Liver (tissue), 8 donors: ENCODE measurements at regions not wholly inside any gene's neighbourhood (a gene's known extent, or its start where the extent isn't known, plus 50 kb on each side); places are given as distances from the start of the nearest gene placed in this dataset.

Source experiments
- DNase-seq: peaks from one replicate; pipeline ENCODE4 v3.0.0-alpha.2; 2017; ENCODE audit warnings: low spot score
- H3K27ac ChIP-seq, 2 donors: one replicate each; pipeline ENCODE4 v1.7.0; 2013; ENCODE audit warnings: inconsistent platforms in 2 of 2, low read length in 2 of 2, control low read depth in 1 of 2, low read depth in 1 of 2, mild to moderate bottlenecking in 1 of 2
- H3K27me3 ChIP-seq, 4 donors: one replicate each; pipeline versions ENCODE4 v1.6.1 to v1.7.0; 2013; ENCODE audit warnings: low read length in 3 of 4, inconsistent platforms in 1 of 4, mild to moderate bottlenecking in 1 of 4, moderate library complexity in 1 of 4; ENCODE audit not compliant: control insufficient read depth in 4 of 4, insufficient read depth in 4 of 4
- H3K36me3 ChIP-seq, 4 donors: one replicate each; pipeline versions ENCODE4 v1.6.1 to v1.7.0; 2013; ENCODE audit warnings: low read length in 3 of 4, mild to moderate bottlenecking in 3 of 4, low read depth in 1 of 4, moderate library complexity in 1 of 4; ENCODE audit not compliant: control insufficient read depth in 4 of 4, insufficient read depth in 3 of 4
- H3K4me1 ChIP-seq, 4 donors: one replicate each; pipeline versions ENCODE4 v1.6.1 to v1.7.0; 2013; ENCODE audit warnings: low read length in 3 of 4, mild to moderate bottlenecking in 3 of 4, moderate library complexity in 1 of 4; ENCODE audit not compliant: control insufficient read depth in 4 of 4, insufficient read depth in 4 of 4
- H3K4me3 ChIP-seq, 3 donors: one replicate each; pipeline versions ENCODE4 v1.6.1 to v1.7.0; 2013; ENCODE audit warnings: low read length in 3 of 3, control low read depth in 1 of 3, low read depth in 1 of 3, mild to moderate bottlenecking in 1 of 3
- H3K9ac ChIP-seq, 2 donors: one replicate each; pipeline ENCODE4 v1.7.0; 2013; ENCODE audit warnings: low read length in 2 of 2, mild to moderate bottlenecking in 2 of 2, moderate library complexity in 2 of 2, control low read depth in 1 of 2, low read depth in 1 of 2
- H3K9me3 ChIP-seq, 4 donors: one replicate each; pipeline versions ENCODE4 v1.6.1 to v1.7.0; 2013; ENCODE audit warnings: low read length in 3 of 4; ENCODE audit not compliant: control insufficient read depth in 4 of 4
- FOXA2 ChIP-seq: IDR thresholded peaks from 2 replicates; pipeline ENCODE4 v1.6.1; 2016; ENCODE audit warnings: antibody characterized with exemption
- JUND ChIP-seq, 2 donors: IDR thresholded peaks; 2 replicates each; pipeline ENCODE4 v1.6.1; 2016; ENCODE audit warnings: antibody characterized with exemption in 2 of 2
- NR2F2 ChIP-seq: IDR thresholded peaks from 2 replicates; pipeline ENCODE4 v1.6.1; 2016; ENCODE audit warnings: antibody characterized with exemption
- RAD21 ChIP-seq, 2 donors: IDR thresholded peaks; 2 replicates each; pipeline ENCODE4 v1.6.1; 2016; ENCODE audit warnings: antibody characterized with exemption in 2 of 2, mild to moderate bottlenecking in 2 of 2
- RXRA ChIP-seq, 2 donors: IDR thresholded peaks; 2 replicates each; pipeline ENCODE4 v1.6.1; 2017 to 2018; ENCODE audit warnings: antibody characterized with exemption in 2 of 2, mild to moderate bottlenecking in 1 of 2
- SP1 ChIP-seq: IDR thresholded peaks from 2 replicates; pipeline ENCODE4 v1.6.1; 2018; ENCODE audit warnings: antibody characterized with exemption, mild to moderate bottlenecking
- TAF1 ChIP-seq: conservative IDR thresholded peaks from 2 replicates; pipeline ENCODE4 v1.6.1; 2016; ENCODE audit warnings: antibody characterized with exemption, mild to moderate bottlenecking
- YY1 ChIP-seq: IDR thresholded peaks from 2 replicates; pipeline ENCODE4 v1.6.1; 2016; ENCODE audit warnings: antibody characterized with exemption, mild to moderate bottlenecking
- WGBS: extraction: QIAGEN DNeasy Blood & Tissue Kit; methylation state at CpG from one replicate; pipeline ENCODE4 v1.1.7; 2013; 5-methylcytosine and 5-hydroxymethylcytosine counted together
- TF ChIP-seq, protein P1 (sequence below): IDR thresholded peaks from 2 replicates; pipeline ENCODE4 v1.6.1; 2016; ENCODE audit warnings: antibody characterized with exemption
- TF ChIP-seq, protein P2 (sequence below): IDR thresholded peaks from 2 replicates; pipeline ENCODE4 v1.6.1; 2016; ENCODE audit warnings: antibody characterized with exemption, mild to moderate bottlenecking
- TF ChIP-seq, protein P3 (sequence below): IDR thresholded peaks from 2 replicates; pipeline ENCODE4 v1.6.1; 2016; ENCODE audit warnings: antibody characterized with exemption
- TF ChIP-seq, protein P4 (sequence below): fragments of 150-350 bp; IDR thresholded peaks from 2 replicates; pipeline ENCODE4 v1.5.1; 2017; ENCODE audit warnings: improper control_type of control experiment, low read depth, low read length; ENCODE audit not compliant: missing input control
- TF ChIP-seq, protein P5 (sequence below): IDR thresholded peaks from 2 replicates; pipeline ENCODE4 v1.6.1; 2016; ENCODE audit warnings: antibody characterized with exemption
- donor health status: healthy.
- donor health status: healthy.
- donor health status: healthy.
- donor health status: healthy.
- donor health status: healthy.

DNA sequence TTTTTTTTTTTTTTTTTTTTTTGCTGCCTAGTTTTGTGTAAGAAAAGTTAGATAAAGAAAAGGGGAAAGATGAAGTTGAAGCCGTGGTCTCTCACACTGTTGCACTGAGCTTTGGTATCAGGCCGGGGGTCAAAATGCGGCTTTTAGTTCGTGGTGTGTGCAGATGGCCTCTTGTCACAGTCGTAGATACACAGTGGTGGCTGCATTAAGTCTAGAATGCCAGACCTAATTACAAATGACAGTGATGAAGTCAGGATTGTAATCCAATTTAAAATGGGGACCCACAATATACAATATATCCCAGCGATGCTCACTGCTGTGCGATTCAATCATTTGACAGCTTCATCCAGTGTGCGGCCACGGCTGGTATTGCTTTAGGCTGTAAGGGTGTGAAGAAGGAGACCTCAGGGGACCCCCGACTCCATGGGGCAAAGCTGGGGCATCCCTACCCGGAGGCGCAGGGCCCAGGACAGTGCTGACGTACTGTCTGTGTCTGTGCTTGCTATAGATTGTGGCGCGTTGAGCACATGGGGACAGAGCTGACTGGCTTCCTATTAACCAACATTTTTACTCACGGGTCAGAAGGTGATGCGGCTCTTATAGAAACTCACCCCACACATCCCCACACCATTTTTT, 210.0 kb upstream of the SOX4 start:
- WGBS: 89% methylated on average over 17 of the region's 17 CpGs
- Histone ChIP-seq H3K4me3 (no peak overlapping the region), H3K36me3 (no peaks in the 10 kb centered on the region), H3K4me1 (no peaks in the 10 kb centered on the region), H3K9ac (no peak overlapping the region), H3K9me3 (no peaks in the 10 kb centered on the region), H3K27ac (no peak overlapping the region), H3K27me3 (no peaks in the 10 kb centered on the region)
- DNase-seq: no peak
- TF ChIP-seq, protein P1, sequence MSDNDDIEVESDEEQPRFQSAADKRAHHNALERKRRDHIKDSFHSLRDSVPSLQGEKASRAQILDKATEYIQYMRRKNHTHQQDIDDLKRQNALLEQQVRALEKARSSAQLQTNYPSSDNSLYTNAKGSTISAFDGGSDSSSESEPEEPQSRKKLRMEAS: no peak
- TF ChIP-seq RAD21 (IDR thresholded peaks at IDR 0.05): no peak

DNA sequence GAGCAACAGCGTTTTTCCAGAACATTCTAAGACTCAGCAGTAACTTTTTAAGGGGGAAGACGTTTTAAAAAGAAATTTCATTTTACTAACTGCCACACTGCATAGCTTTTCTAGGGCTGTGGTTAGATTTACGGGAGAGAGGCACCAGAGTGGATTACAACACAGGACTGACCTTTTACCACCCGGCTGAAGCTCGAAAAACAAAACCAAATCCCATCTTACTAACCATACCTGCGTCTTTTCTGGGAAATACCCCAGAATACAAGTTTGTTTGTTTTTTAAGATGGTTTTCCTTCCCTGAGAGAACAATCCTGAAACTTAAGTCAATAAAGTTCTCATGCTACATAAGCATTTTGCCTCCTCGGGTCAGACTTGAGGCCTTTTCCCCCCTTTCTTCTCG, 209.3 kb upstream of the SOX4 start:
- no peak overlapping the region for H3K27ac ChIP-seq
- 53% methylated on average over 8 of the region's 8 CpGs for WGBS

More for the DNA sequence above, 209.3 kb upstream of the SOX4 start:
- DNase-seq: no peak
- Histone ChIP-seq H3K27me3 (no peaks in the 10 kb centered on the region), H3K4me1 (no peaks in the 10 kb centered on the region), H3K9me3 (no peaks in the 10 kb centered on the region), H3K4me3 (no peak overlapping the region), H3K9ac (no peak overlapping the region), H3K36me3 (no peaks in the 10 kb centered on the region)
- TF ChIP-seq JUND (IDR thresholded peaks at IDR 0.05): no peak
- TF ChIP-seq YY1: no peak
- no peak for TF ChIP-seq TAF1
- TF ChIP-seq FOXA2: no peak
- TF ChIP-seq, protein P2, sequence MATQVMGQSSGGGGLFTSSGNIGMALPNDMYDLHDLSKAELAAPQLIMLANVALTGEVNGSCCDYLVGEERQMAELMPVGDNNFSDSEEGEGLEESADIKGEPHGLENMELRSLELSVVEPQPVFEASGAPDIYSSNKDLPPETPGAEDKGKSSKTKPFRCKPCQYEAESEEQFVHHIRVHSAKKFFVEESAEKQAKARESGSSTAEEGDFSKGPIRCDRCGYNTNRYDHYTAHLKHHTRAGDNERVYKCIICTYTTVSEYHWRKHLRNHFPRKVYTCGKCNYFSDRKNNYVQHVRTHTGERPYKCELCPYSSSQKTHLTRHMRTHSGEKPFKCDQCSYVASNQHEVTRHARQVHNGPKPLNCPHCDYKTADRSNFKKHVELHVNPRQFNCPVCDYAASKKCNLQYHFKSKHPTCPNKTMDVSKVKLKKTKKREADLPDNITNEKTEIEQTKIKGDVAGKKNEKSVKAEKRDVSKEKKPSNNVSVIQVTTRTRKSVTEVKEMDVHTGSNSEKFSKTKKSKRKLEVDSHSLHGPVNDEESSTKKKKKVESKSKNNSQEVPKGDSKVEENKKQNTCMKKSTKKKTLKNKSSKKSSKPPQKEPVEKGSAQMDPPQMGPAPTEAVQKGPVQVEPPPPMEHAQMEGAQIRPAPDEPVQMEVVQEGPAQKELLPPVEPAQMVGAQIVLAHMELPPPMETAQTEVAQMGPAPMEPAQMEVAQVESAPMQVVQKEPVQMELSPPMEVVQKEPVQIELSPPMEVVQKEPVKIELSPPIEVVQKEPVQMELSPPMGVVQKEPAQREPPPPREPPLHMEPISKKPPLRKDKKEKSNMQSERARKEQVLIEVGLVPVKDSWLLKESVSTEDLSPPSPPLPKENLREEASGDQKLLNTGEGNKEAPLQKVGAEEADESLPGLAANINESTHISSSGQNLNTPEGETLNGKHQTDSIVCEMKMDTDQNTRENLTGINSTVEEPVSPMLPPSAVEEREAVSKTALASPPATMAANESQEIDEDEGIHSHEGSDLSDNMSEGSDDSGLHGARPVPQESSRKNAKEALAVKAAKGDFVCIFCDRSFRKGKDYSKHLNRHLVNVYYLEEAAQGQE: no peak
- no peak for TF ChIP-seq RXRA (IDR thresholded peaks at IDR 0.05)
- TF ChIP-seq, protein P3, sequence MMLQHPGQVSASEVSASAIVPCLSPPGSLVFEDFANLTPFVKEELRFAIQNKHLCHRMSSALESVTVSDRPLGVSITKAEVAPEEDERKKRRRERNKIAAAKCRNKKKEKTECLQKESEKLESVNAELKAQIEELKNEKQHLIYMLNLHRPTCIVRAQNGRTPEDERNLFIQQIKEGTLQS: no peak
- TF ChIP-seq NR2F2: no peak
- TF ChIP-seq, protein P4, sequence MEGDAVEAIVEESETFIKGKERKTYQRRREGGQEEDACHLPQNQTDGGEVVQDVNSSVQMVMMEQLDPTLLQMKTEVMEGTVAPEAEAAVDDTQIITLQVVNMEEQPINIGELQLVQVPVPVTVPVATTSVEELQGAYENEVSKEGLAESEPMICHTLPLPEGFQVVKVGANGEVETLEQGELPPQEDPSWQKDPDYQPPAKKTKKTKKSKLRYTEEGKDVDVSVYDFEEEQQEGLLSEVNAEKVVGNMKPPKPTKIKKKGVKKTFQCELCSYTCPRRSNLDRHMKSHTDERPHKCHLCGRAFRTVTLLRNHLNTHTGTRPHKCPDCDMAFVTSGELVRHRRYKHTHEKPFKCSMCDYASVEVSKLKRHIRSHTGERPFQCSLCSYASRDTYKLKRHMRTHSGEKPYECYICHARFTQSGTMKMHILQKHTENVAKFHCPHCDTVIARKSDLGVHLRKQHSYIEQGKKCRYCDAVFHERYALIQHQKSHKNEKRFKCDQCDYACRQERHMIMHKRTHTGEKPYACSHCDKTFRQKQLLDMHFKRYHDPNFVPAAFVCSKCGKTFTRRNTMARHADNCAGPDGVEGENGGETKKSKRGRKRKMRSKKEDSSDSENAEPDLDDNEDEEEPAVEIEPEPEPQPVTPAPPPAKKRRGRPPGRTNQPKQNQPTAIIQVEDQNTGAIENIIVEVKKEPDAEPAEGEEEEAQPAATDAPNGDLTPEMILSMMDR: no peak
- TF ChIP-seq SP1: no peak
- TF ChIP-seq, protein P1: no peak
- TF ChIP-seq, protein P5, sequence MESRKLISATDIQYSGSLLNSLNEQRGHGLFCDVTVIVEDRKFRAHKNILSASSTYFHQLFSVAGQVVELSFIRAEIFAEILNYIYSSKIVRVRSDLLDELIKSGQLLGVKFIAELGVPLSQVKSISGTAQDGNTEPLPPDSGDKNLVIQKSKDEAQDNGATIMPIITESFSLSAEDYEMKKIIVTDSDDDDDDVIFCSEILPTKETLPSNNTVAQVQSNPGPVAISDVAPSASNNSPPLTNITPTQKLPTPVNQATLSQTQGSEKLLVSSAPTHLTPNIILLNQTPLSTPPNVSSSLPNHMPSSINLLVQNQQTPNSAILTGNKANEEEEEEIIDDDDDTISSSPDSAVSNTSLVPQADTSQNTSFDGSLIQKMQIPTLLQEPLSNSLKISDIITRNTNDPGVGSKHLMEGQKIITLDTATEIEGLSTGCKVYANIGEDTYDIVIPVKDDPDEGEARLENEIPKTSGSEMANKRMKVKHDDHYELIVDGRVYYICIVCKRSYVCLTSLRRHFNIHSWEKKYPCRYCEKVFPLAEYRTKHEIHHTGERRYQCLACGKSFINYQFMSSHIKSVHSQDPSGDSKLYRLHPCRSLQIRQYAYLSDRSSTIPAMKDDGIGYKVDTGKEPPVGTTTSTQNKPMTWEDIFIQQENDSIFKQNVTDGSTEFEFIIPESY: no peak
